Fibroblast of lung (primary cell): ENCODE measurements at regions not wholly inside any gene's neighbourhood (a gene's known extent, or its start where the extent isn't known, plus 50 kb on each side); places are given as distances from the start of the nearest gene placed in this dataset.

ENCODE experiments used
- DNase-seq, 2 donors: peaks; one replicate each; pipeline versions ENCODE4 v3.0.0 to v3.0.0-alpha.2; 2010; ENCODE audit warnings: low read depth in 2 of 2
- H2AFZ ChIP-seq: 2 replicates; pipeline ENCODE4 v1.5.1; 2012; ENCODE audit warnings: low read length, control low read depth, inconsistent platforms
- H3K27ac ChIP-seq: 2 replicates; pipeline ENCODE4 v1.5.1; 2011; ENCODE audit warnings: low read length, control low read depth; ENCODE audit not compliant: insufficient read depth
- H3K27me3 ChIP-seq: 2 replicates; pipeline ENCODE4 v1.5.1; 2011; ENCODE audit warnings: mild to moderate bottlenecking, low read length; ENCODE audit not compliant: control insufficient read depth, insufficient read depth
- H3K36me3 ChIP-seq: 2 replicates; pipeline ENCODE4 v1.5.1; 2011; ENCODE audit warnings: low read length; ENCODE audit not compliant: control insufficient read depth, insufficient read depth
- H3K4me1 ChIP-seq: 2 replicates; pipeline ENCODE4 v1.5.1; 2011; ENCODE audit warnings: low read length; ENCODE audit not compliant: control insufficient read depth, insufficient read depth; ENCODE audit errors: extremely low read depth
- H3K4me2 ChIP-seq: 2 replicates; pipeline ENCODE4 v1.5.1; 2011; ENCODE audit warnings: low read length, control low read depth; ENCODE audit not compliant: insufficient read depth; ENCODE audit errors: extremely low read depth
- H3K4me3 ChIP-seq, 4 experiments: fragments of 200-600 bp in 1 of 4; sonication (generic) in 1 of 4; replicated peaks in 1 of 4; 2 replicates each; pipeline ENCODE4 v1.5.1; 2011 to 2016; ENCODE audit warnings: low read length in 4 of 4, low read depth in 3 of 4, mild to moderate bottlenecking in 3 of 4, control low read depth in 2 of 4, inconsistent platforms in 1 of 4, mixed read lengths in 1 of 4; ENCODE audit not compliant: insufficient read depth in 1 of 4; ENCODE audit errors: control extremely low read depth in 1 of 4
- H3K79me2 ChIP-seq: 2 replicates; pipeline ENCODE4 v1.5.1; 2012; ENCODE audit warnings: mild to moderate bottlenecking, low read length, inconsistent platforms; ENCODE audit not compliant: control insufficient read depth, insufficient read depth
- H3K9ac ChIP-seq: 2 replicates; pipeline ENCODE4 v1.5.1; 2011; ENCODE audit warnings: mild to moderate bottlenecking, low read length, control low read depth; ENCODE audit not compliant: insufficient read depth
- H3K9me3 ChIP-seq: 2 replicates; pipeline ENCODE4 v1.5.1; 2012; ENCODE audit warnings: low read depth, low read length; ENCODE audit not compliant: control insufficient read depth, insufficient read depth
- H4K20me1 ChIP-seq: 2 replicates; pipeline ENCODE4 v1.5.1; 2011; ENCODE audit warnings: low read length; ENCODE audit not compliant: control insufficient read depth, insufficient read depth; ENCODE audit errors: extremely low read depth
- EZH2 ChIP-seq: IDR thresholded peaks from 2 replicates; pipeline ENCODE4 v1.5.1; 2012; ENCODE audit warnings: low read length, control low read depth, mild to moderate bottlenecking; ENCODE audit errors: missing control alignments
- TF ChIP-seq, protein P1 (sequence below), 2 donors: IDR thresholded peaks in 1 of 2; conservative IDR thresholded peaks in 1 of 2; 1 replicate in 1 of 2; 2 replicates in 1 of 2; pipeline ENCODE4 v1.5.1; 2011 to 2012; ENCODE audit warnings: low read length in 2 of 2, control low read depth in 1 of 2, inconsistent platforms in 1 of 2, low read depth in 1 of 2, mild to moderate bottlenecking in 1 of 2

DNA sequence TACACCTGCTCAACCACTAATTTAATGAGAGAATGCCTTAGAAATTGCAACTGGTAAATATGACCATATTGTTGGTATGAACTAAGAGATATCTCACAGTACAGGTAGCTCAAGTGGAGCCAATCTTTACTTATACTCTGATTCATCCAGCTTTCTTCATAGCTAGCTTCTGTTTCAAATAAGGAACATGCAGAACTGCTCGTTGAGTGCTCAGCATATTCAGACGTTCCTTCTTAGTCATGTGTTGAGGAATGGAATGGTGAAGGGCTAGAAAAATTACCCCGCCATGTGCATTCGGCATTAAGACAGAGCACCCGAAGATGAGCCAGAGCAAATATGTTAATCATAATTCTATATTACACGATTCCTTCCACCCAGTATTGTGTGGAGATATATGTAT lies 144.0 kb upstream of the VRK2 start:
- no peak for DNase-seq

DNA sequence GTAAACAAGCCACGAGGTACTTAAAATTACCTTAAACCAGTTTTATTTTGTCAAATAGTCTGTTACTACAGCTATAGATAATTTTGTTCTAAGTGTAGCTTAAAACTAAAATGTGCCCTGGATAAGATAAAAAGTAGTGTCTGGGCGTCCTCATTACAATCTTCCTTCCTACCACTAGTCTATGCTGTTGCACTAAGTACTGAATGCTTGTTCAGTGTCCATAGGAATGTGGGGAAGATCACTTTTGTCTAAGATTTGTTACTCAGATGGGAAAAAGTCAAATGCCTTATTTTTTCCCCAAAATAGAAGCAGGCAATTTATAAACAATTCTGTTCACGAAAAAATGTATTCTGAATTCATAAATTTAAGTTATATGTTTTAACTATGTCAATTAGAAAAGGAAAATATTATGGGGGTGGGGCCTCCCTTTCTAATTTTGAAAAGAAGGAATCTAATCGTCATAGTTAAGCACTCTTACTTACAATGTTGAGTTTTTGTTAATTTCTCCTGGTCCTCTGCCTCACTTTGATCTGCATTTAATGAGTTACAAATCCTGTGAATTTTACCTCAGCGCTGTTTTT lies 140.4 kb upstream of the VRK2 start:
- Histone ChIP-seq H3K9me3 (no peaks in the 10 kb centered on the region), H3K36me3 (no peaks in the 10 kb centered on the region), H3K79me2 (no peaks in the 10 kb centered on the region), H2AFZ (no peak overlapping the region), H3K4me3 (no peak overlapping the region), H3K4me2 (peak overlapping the region; percentile 30), H4K20me1 (no peaks in the 10 kb centered on the region), H3K9ac (no peak overlapping the region), H3K27ac (no peak overlapping the region), H3K4me1 (no peaks in the 10 kb centered on the region), H3K27me3 (no peaks in the 10 kb centered on the region)
- no peak for TF ChIP-seq EZH2
- TF ChIP-seq, protein P1, sequence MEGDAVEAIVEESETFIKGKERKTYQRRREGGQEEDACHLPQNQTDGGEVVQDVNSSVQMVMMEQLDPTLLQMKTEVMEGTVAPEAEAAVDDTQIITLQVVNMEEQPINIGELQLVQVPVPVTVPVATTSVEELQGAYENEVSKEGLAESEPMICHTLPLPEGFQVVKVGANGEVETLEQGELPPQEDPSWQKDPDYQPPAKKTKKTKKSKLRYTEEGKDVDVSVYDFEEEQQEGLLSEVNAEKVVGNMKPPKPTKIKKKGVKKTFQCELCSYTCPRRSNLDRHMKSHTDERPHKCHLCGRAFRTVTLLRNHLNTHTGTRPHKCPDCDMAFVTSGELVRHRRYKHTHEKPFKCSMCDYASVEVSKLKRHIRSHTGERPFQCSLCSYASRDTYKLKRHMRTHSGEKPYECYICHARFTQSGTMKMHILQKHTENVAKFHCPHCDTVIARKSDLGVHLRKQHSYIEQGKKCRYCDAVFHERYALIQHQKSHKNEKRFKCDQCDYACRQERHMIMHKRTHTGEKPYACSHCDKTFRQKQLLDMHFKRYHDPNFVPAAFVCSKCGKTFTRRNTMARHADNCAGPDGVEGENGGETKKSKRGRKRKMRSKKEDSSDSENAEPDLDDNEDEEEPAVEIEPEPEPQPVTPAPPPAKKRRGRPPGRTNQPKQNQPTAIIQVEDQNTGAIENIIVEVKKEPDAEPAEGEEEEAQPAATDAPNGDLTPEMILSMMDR (conservative IDR thresholded peaks at IDR 0.05 in 1 of 2, IDR thresholded peaks at IDR 0.05 in 1 of 2; ENCODE audit: low read depth in 1 of 2, low read length in 2 of 2), result peak; percentile 90 to 94
- peak; percentile 61 to 72 for DNase-seq

More for the DNA sequence above, 144.0 kb upstream of the VRK2 start:
- Histone ChIP-seq H3K4me1 (no peaks in the 10 kb centered on the region), H3K4me3 (no peak overlapping the region), H3K27ac (no peak overlapping the region), H3K9me3 (no peaks in the 10 kb centered on the region), H3K27me3 (no peaks in the 10 kb centered on the region), H4K20me1 (no peaks in the 10 kb centered on the region), H3K9ac (no peak overlapping the region), H3K36me3 (no peaks in the 10 kb centered on the region), H2AFZ (no peak overlapping the region), H3K4me2 (no peak overlapping the region), H3K79me2 (no peaks in the 10 kb centered on the region)
- TF ChIP-seq EZH2, result no peak
- TF ChIP-seq, protein P1 (conservative IDR thresholded peaks at IDR 0.05 in 1 of 2, IDR thresholded peaks at IDR 0.05 in 1 of 2; ENCODE audit: low read depth in 1 of 2, low read length in 2 of 2), result no peak

DNA sequence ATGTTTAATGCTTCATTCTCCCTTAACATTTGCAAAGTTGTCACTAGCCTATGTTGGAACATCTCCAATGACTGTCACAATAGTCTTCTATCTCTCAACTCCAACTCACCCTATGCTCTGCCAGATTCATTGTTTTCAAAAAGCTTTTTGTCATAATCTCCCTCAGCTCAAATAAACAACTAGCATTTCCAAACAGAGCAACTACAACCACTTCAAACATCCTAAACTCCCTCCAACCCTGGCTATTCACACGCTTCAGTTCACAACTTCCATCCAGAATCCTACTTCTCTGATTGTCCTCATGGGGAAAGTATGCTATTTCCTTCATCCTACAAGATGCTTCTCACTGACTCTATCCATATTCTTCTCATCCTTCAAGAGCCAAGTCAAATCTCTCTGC lies 139.2 kb upstream of the VRK2 start:
- Histone ChIP-seq H2AFZ (no peak overlapping the region), H3K4me1 (no peaks in the 10 kb centered on the region), H3K9ac (no peak overlapping the region), H3K4me2 (no peak overlapping the region), H3K79me2 (no peaks in the 10 kb centered on the region), H3K27me3 (no peaks in the 10 kb centered on the region), H4K20me1 (no peaks in the 10 kb centered on the region), H3K4me3 (no peak overlapping the region), H3K27ac (no peak overlapping the region), H3K36me3 (no peaks in the 10 kb centered on the region), H3K9me3 (no peaks in the 10 kb centered on the region)
- TF ChIP-seq EZH2, result no peak
- TF ChIP-seq, protein P1 (conservative IDR thresholded peaks at IDR 0.05 in 1 of 2, IDR thresholded peaks at IDR 0.05 in 1 of 2; ENCODE audit: low read depth in 1 of 2, low read length in 2 of 2), result no peak
- DNase-seq, result no peak
